Lower leg skin (tissue), 3 donors: ENCODE measurements at regions not wholly inside any gene's neighbourhood (a gene's known extent, or its start where the extent isn't known, plus 50 kb on each side); places are given as distances from the start of the nearest gene placed in this dataset.

Source experiments
- POLR2A ChIP-seq, 2 donors: fragments of 450-650 bp; IDR thresholded peaks; one replicate each; pipeline ENCODE4 v1.6.1; 2016 to 2017; ENCODE audit warnings: antibody characterized with exemption in 2 of 2, mild to moderate bottlenecking in 1 of 2, moderate library complexity in 1 of 2
- TF ChIP-seq, protein P1 (sequence below), 3 donors: fragments of 450-650 bp; IDR thresholded peaks; one replicate each; pipeline ENCODE4 v1.5.1; 2016; ENCODE audit warnings: antibody characterized with exemption in 3 of 3, mild to moderate bottlenecking in 3 of 3, moderate library complexity in 2 of 3

DNA sequence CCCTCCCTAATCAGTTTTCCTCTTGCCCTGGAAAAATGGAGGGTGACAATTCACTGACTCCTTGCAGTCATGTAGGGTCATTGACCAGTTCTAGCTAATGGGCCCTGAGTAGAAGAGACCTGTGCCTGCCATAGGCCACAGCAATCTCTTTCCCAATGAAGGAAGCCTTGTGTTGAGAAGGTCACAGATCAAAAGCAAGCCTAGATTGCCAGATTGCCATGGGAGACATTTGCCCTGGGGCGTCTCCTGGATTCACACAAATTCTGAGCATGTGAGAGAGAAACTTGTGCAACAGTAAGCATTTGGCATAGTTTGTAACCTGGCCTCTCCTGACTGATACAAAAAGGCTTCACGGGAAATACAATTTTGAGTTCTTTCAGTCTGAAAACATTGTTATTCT lies 148.0 kb downstream of the NUDT12 start:
- TF ChIP-seq, protein P1, sequence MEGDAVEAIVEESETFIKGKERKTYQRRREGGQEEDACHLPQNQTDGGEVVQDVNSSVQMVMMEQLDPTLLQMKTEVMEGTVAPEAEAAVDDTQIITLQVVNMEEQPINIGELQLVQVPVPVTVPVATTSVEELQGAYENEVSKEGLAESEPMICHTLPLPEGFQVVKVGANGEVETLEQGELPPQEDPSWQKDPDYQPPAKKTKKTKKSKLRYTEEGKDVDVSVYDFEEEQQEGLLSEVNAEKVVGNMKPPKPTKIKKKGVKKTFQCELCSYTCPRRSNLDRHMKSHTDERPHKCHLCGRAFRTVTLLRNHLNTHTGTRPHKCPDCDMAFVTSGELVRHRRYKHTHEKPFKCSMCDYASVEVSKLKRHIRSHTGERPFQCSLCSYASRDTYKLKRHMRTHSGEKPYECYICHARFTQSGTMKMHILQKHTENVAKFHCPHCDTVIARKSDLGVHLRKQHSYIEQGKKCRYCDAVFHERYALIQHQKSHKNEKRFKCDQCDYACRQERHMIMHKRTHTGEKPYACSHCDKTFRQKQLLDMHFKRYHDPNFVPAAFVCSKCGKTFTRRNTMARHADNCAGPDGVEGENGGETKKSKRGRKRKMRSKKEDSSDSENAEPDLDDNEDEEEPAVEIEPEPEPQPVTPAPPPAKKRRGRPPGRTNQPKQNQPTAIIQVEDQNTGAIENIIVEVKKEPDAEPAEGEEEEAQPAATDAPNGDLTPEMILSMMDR (IDR thresholded peaks at IDR 0.05): no peak
- no peak for TF ChIP-seq POLR2A (IDR thresholded peaks at IDR 0.05)
